Colonic mucosa (tissue), 4 donors: ENCODE measurements at regions not wholly inside any gene's neighbourhood (a gene's known extent, or its start where the extent isn't known, plus 50 kb on each side); places are given as distances from the start of the nearest gene placed in this dataset.

Experiments used
- DNase-seq: peaks from one replicate; pipeline ENCODE4 v3.0.0-alpha.2; 2020
- H3K27ac ChIP-seq: fragments of 200-600 bp; one replicate; pipeline ENCODE4 v1.8.0; 2021
- H3K27me3 ChIP-seq: fragments of 200-600 bp; one replicate; pipeline ENCODE4 v1.8.0; 2021
- H3K36me3 ChIP-seq: fragments of 200-600 bp; one replicate; pipeline ENCODE4 v1.8.0; 2021
- H3K4me1 ChIP-seq: fragments of 200-600 bp; one replicate; pipeline ENCODE4 v1.8.0; 2021; ENCODE audit warnings: mild to moderate bottlenecking
- H3K4me3 ChIP-seq: fragments of 200-600 bp; one replicate; pipeline ENCODE4 v1.8.0; 2021
- H3K9ac ChIP-seq, 2 donors: one replicate each; pipeline ENCODE4 v1.7.0; 2013; ENCODE audit warnings: control low read depth in 2 of 2, low read depth in 2 of 2, low read length in 2 of 2
- H3K9me3 ChIP-seq: fragments of 200-600 bp; one replicate; pipeline ENCODE4 v1.8.0; 2021
- CTCF ChIP-seq: fragments of 200-600 bp; IDR thresholded peaks from one replicate; pipeline ENCODE4 v1.8.0; 2022; ENCODE audit warnings: antibody characterized with exemption, mild to moderate bottlenecking
- intact Hi-C: fragments of 100-400 bp; cut with DNase I; formaldehyde crosslinking; loops from one replicate; pipeline ENCODE4 v1.14.1; 2022
- donor health status: healthy.
- donor health status: DM: no; HTN: no; CAD: no.
- donor health status: DM: no; HTN: no; CAD: no.

- no peak overlapping the region for H3K9ac ChIP-seq
- intact Hi-C loops: no loop called here
- H3K36me3 ChIP-seq: no peaks in the 10 kb centered on the region
- H3K4me1 ChIP-seq: no peaks in the 10 kb centered on the region
- H3K9me3 ChIP-seq: no peaks in the 10 kb centered on the region
- no peaks in the 10 kb centered on the region for H3K27me3 ChIP-seq
- H3K4me3 ChIP-seq: no peak overlapping the region
- DNase-seq: no peak
- TF ChIP-seq CTCF: no peak
- H3K27ac ChIP-seq: no peak overlapping the region
Observed at GRCh38 chr13:22112956-22113745, 442.3 kb downstream of the FGF9 start.

DNA sequence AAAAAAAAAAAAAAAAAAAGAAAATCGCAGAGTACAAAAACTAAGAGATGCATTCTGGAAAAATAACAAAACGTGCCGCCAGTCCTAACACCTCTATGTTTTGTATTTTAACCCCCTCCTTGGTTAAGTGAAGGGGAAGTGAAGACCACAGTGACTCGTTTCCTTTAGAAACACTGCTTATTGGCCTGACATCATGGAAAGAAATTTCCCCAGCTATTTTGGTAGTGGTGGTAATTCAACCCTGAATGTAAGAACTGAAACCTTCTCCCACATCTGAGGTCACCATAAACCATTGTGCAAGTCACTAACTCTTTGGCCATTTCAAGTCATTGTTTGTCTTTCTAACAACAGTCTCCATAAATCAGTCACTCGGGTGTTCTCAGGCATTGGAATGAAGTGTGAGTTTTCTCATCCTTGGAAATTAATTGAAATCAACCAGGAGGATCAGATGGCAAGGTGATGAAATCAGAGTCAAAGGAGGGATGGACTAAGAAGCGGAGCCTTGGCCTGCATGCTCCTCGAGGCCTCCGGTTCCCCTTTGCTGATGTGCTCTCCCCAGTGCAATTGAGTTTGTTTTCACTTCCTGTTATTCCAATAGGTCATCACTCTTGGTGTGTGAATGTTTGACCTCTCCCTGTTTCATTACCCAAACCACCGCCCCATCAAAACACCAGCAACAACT is 443.9 kb downstream of the FGF9 start:
- intact Hi-C loops: no loop called here
- Histone ChIP-seq H3K9me3 (no peaks in the 10 kb centered on the region), H3K36me3 (no peaks in the 10 kb centered on the region), H3K27me3 (no peaks in the 10 kb centered on the region), H3K4me1 (no peaks in the 10 kb centered on the region), H3K27ac (no peak overlapping the region), H3K9ac (no peak overlapping the region), H3K4me3 (no peak overlapping the region)
- DNase-seq: no peak
- TF ChIP-seq CTCF: no peak

- intact Hi-C loops: no loop called here
Observed at GRCh38 chr13:22118158-22118557, 447.3 kb downstream of the FGF9 start.

DNA sequence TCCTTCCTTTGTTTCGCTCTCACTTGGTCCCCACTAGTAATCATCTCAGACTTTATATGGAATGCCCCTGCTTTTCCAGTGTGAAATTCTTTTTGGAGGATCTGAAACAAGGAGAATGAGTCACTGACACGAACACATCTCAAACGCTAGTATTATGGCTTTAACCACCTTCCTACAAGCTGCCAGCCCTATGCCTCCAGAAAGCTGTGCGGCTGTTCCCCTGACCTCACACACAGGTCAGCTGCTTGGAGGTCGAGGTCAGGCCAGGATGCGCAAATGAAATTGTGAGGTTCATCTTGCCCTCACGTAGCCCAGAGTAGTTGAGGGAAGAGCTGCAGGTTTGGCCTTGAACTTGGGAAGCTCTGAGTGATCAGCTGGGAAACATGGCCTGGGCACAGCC is 449.8 kb downstream of the FGF9 start:
- no peak overlapping the region for H3K27ac ChIP-seq
- no peak overlapping the region for H3K9ac ChIP-seq
- H3K9me3 ChIP-seq: no peaks in the 10 kb centered on the region
- H3K36me3 ChIP-seq: no peaks in the 10 kb centered on the region
- DNase-seq: no peak
- H3K4me3 ChIP-seq: no peak overlapping the region
- no peaks in the 10 kb centered on the region for H3K27me3 ChIP-seq
- H3K4me1 ChIP-seq: no peaks in the 10 kb centered on the region
- no peak for TF ChIP-seq CTCF
- intact Hi-C loops: no loop called here

More at GRCh38 chr13:22118158-22118557, 447.3 kb downstream of the FGF9 start:
- no peaks in the 10 kb centered on the region for H3K4me1 ChIP-seq
- TF ChIP-seq CTCF: no peak
- H3K4me3 ChIP-seq: no peak overlapping the region
- no peak overlapping the region for H3K9ac ChIP-seq
- no peak for DNase-seq
- H3K9me3 ChIP-seq: no peaks in the 10 kb centered on the region
- H3K27ac ChIP-seq: no peak overlapping the region
- no peaks in the 10 kb centered on the region for H3K27me3 ChIP-seq
- H3K36me3 ChIP-seq: no peaks in the 10 kb centered on the region

GRCh38 chr13:22121146-22121739 is 450.4 kb downstream of the FGF9 start:
- H3K27ac ChIP-seq: no peak overlapping the region

More at GRCh38 chr13:22121146-22121739, 450.4 kb downstream of the FGF9 start:
- no peak for DNase-seq
- Histone ChIP-seq H3K9ac (no peak overlapping the region), H3K9me3 (no peaks in the 10 kb centered on the region), H3K4me1 (no peaks in the 10 kb centered on the region), H3K4me3 (no peak overlapping the region), H3K27me3 (no peaks in the 10 kb centered on the region), H3K36me3 (no peaks in the 10 kb centered on the region)
- TF ChIP-seq CTCF: no peak
- intact Hi-C loops: no loop called here
